ENCODE measurements at regions not wholly inside any gene's neighbourhood (a gene's known extent, or its start where the extent isn't known, plus 50 kb on each side); places are given as distances from the start of the nearest gene placed in this dataset.

GRCh38 chr4:24668956-24669355 lies 84.6 kb upstream of the DHX15 start:
- no peak for DNase-seq

GRCh38 chr4:24669751-24670150 lies 85.4 kb upstream of the DHX15 start:
- no peak for DNase-seq

- DNase-seq, result no peak
These were observed 87.5 kb upstream of the DHX15 start for GRCh38 chr4:24671849-24672248.

- DNase-seq, result no peak
These were observed 88.5 kb upstream of the DHX15 start for GRCh38 chr4:24672880-24673279.

- DNase-seq, result no peak
These were observed 89.9 kb upstream of the DHX15 start for GRCh38 chr4:24674279-24674678.

- no peak for DNase-seq
These were observed 91.5 kb upstream of the DHX15 start for GRCh38 chr4:24675721-24676389.

- no peak for DNase-seq
These were observed 93.6 kb upstream of the DHX15 start for GRCh38 chr4:24677909-24678308.

GRCh38 chr4:24680746-24681448 lies 96.5 kb upstream of the DHX15 start:
- DNase-seq, result no peak

- DNase-seq, result no peak
These were observed 98.8 kb upstream of the DHX15 start for GRCh38 chr4:24683116-24683515.

GRCh38 chr4:24686866-24687692 lies 102.7 kb upstream of the DHX15 start:
- DNase-seq, result no peak

- no peak for DNase-seq
These were observed 104.1 kb upstream of the DHX15 start for GRCh38 chr4:24688453-24688852.

GRCh38 chr4:24689212-24689611 lies 104.9 kb upstream of the DHX15 start:
- no peak for DNase-seq

- no peak for DNase-seq
These were observed 104.9 kb upstream of the SOD3 start for GRCh38 chr4:24690436-24690835.

GRCh38 chr4:24693636-24694035 lies 101.7 kb upstream of the SOD3 start:
- DNase-seq, result no peak

GRCh38 chr4:24700118-24700517 lies 95.3 kb upstream of the SOD3 start:
- DNase-seq, result no peak

GRCh38 chr4:24701683-24702082 lies 93.7 kb upstream of the SOD3 start:
- DNase-seq, result no peak

GRCh38 chr4:24702281-24702680 lies 93.1 kb upstream of the SOD3 start:
- no peak for DNase-seq

- no peak for DNase-seq
These were observed 92.1 kb upstream of the SOD3 start for GRCh38 chr4:24703298-24703697.

GRCh38 chr4:24704149-24704548 lies 91.2 kb upstream of the SOD3 start:
- peak; percentile 19 for DNase-seq

- DNase-seq, result no peak
These were observed 90.2 kb upstream of the SOD3 start for GRCh38 chr4:24705016-24705753.

GRCh38 chr4:24713604-24714003 lies 81.8 kb upstream of the SOD3 start:
- DNase-seq, result no peak

- DNase-seq, result no peak
These were observed 75.8 kb upstream of the SOD3 start for GRCh38 chr4:24719615-24720014.

- DNase-seq, result no peak
These were observed 74.9 kb upstream of the SOD3 start for GRCh38 chr4:24720436-24720835.

Data from retina (tissue), 1 donor.